GM12873 (cell line): ENCODE measurements at regions not wholly inside any gene's neighbourhood (a gene's known extent, or its start where the extent isn't known, plus 50 kb on each side); places are given as distances from the start of the nearest gene placed in this dataset.

Experiments
- TF ChIP-seq, protein P1 (sequence below): IDR thresholded peaks from 2 replicates; pipeline ENCODE4 v1.5.1; 2012; ENCODE audit warnings: low read depth, mild to moderate bottlenecking, moderate library complexity, low read length, control low read depth; ENCODE audit not compliant: insufficient read depth; ENCODE audit errors: missing control alignments

DNA sequence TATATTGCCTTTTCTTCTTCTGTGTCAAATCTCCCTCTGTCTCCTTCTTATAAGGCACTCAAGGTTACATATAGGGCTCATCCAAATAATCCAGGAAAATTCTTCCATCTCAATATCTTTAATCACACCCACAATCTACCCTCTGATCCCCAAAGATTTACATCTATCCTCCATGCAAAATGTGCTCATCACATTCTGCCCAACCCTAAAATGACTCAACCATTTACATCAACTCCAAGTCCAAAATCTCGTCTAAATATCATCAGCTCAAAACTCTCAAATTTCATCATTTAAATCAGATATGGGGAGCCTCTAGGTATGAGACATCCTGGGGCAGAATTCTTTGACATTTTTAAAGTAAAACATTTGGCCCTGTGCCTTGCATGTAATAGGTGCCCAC lies 1349.8 kb downstream of the SUCLG1 start:
- TF ChIP-seq, protein P1, sequence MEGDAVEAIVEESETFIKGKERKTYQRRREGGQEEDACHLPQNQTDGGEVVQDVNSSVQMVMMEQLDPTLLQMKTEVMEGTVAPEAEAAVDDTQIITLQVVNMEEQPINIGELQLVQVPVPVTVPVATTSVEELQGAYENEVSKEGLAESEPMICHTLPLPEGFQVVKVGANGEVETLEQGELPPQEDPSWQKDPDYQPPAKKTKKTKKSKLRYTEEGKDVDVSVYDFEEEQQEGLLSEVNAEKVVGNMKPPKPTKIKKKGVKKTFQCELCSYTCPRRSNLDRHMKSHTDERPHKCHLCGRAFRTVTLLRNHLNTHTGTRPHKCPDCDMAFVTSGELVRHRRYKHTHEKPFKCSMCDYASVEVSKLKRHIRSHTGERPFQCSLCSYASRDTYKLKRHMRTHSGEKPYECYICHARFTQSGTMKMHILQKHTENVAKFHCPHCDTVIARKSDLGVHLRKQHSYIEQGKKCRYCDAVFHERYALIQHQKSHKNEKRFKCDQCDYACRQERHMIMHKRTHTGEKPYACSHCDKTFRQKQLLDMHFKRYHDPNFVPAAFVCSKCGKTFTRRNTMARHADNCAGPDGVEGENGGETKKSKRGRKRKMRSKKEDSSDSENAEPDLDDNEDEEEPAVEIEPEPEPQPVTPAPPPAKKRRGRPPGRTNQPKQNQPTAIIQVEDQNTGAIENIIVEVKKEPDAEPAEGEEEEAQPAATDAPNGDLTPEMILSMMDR: no peak

DNA sequence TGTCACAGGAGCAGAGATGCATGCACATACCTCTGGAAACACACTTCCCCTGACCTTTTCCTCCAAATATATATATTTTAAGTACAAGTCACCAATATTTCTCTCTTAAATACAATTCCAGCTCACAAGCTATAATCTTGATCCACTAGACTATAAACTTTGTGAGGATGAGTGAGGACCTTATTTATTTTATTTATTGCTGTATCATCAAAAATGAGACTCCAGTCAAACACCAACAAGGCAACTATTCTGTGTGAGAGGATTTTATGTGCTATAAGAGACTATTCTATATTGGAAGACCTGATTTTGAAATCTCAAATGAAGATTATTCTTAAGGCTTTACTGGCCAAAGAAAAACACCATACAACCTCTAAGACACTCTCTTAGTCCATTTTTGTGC lies 1352.2 kb downstream of the SUCLG1 start:
- TF ChIP-seq, protein P1: no peak

DNA sequence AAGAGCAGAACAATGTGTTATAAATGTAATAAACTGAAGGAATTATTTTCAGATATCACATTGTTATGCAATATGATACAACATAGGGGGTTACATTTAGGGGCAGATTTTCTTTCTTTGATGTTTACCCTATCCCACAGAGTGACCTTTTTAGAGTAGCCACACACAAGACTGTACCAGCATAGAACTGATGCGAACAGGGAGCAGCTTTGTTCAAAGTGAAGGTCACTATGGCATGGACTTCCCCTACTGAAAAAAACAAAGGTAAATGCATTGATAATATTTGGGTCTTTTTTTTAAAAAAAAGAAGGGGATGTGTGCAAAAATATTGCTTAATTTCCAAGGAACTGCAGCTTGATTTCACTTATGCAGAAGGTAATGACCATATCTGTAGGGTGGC lies 1354.9 kb downstream of the SUCLG1 start:
- TF ChIP-seq, protein P1: no peak

DNA sequence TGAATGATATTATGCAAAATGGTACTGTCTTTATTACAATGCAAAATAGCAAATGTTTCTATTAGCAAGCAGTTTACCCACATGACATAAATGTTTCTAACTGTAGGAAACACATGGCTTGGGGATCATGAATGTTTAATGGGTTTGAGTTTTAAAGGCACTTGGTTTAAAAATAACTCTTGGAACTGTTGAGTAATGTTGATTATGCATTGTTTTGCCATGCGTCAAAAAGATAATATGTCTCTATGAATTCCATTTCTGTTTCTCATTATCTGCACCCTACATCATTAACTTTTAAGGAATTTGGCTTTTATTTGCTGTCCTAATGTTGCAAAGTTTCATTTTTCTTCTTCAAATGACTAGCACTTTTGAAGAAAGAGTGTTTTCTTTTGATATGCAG lies 1355.5 kb downstream of the SUCLG1 start:
- TF ChIP-seq, protein P1: no peak

DNA sequence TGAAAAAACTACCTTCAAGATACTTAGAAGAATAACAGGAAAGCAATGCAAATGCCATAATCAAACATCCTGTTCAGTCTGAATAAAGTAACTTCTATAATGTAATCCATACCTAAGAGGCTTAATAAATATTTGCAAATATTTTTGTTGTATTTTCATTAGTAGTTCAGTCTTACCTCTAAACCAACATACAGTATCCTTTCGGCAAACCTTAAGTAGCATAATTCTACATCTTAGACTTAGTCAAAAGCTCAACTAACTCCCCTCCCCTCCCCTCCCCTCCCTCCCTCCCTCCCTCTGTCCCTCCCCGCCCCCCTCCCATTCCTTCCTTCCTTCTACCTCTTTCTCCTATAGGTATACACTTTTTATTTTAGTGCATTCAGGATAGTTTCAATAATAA lies 1373.2 kb downstream of the SUCLG1 start:
- TF ChIP-seq, protein P1: no peak

DNA sequence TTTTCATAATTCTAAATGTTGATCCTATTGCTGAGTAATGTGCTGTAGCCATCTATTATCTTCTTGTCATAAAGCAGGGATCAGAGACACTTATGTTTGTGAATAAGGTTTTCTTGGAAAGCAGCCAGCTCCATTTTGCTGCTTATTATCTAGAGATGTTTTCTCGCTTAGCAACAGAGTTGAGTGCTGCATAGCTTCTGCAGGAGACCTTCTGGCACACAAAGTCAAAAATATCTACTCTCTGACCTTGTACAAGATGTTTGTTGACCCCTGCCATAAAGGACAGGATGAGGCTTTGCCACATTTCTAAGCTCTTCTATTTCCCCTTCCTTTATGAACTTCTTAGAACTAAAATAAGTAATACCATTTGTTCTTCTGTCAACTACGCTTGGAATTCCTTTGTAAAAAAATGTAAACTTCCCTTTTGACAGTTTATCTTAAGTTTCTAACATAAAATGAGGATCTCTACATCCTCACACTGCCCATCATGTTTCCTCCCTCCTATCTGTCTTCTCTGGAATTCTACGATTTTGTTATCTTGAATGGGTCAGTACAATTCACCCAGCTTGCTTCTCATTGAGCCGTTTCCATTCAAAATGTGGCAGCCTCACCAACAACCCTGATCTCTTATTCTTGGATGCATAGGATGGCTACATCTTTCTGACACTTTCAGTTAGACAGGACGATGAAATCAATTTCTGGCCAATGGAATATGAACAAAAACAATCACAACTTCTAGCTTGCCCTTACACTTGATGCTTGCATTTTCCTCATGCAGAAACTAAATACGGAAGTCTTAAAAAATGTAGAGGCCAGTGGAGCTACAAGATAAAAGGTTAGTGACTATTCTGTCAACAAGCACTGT lies 1377.0 kb downstream of the SUCLG1 start:
- TF ChIP-seq, protein P1: no peak

DNA sequence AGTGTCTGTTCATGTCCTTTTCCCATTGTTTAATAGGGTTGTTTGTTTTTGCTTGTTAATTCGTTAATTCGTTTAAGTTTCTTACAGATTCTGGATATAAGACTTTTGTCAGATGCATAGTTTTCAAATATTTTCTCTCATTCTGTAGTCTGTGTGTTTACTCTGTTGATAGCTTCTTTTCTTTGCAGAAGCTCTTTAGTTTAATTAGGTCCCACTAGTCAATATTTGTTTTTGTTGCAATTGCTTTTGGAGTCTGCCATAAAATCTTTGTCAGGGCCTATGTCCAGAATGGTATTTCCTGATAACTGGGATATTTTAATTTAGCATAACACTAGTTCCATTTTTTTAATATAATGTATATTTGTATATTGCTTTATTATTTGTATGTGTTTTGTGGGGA lies 1380.1 kb downstream of the SUCLG1 start:
- TF ChIP-seq, protein P1: no peak
